ENCODE measurements at regions not wholly inside any gene's neighbourhood (a gene's known extent, or its start where the extent isn't known, plus 50 kb on each side); places are given as distances from the start of the nearest gene placed in this dataset.
A peak's percentile ranks its signal among the peaks of the same experiment; 100 is the strongest.

- TF ChIP-seq PPARA (CRISPR knock-in tag; IDR thresholded peaks at IDR 0.05; ENCODE audit: borderline replicate concordance) = no peak
These were observed 135.2 kb downstream of the HRH4 start (continued) for GRCh38 chr18:24595561-24596031.

- TF ChIP-seq PATZ1 (CRISPR knock-in tag; IDR thresholded peaks at IDR 0.05; ENCODE audit: borderline replicate concordance) = no peak
- no peak for TF ChIP-seq ZFP3 (CRISPR knock-in tag; IDR thresholded peaks at IDR 0.05)
- TF ChIP-seq ZNF70 (CRISPR knock-in tag; IDR thresholded peaks at IDR 0.05) = no peak
- TF ChIP-seq RARB (CRISPR knock-in tag; IDR thresholded peaks at IDR 0.05) = no peak
- TF ChIP-seq BACH2 (CRISPR knock-in tag; IDR thresholded peaks at IDR 0.05; ENCODE audit: borderline replicate concordance) = no peak
- TF ChIP-seq ZNF8 (CRISPR knock-in tag; IDR thresholded peaks at IDR 0.05) = no peak
- no peak for TF ChIP-seq CSDC2 (CRISPR knock-in tag; IDR thresholded peaks at IDR 0.05)
- no peak for TF ChIP-seq SNAI2 (CRISPR knock-in tag; IDR thresholded peaks at IDR 0.05)
- no peak for TF ChIP-seq TOX (CRISPR knock-in tag; IDR thresholded peaks at IDR 0.05; ENCODE audit: borderline replicate concordance)
- no peak for TF ChIP-seq POU6F1 (CRISPR knock-in tag; IDR thresholded peaks at IDR 0.05; ENCODE audit: borderline replicate concordance, low read depth)
- TF ChIP-seq TSHZ2 (CRISPR knock-in tag; IDR thresholded peaks at IDR 0.05) = no peak
- no peak for TF ChIP-seq PPARA (CRISPR knock-in tag; IDR thresholded peaks at IDR 0.05; ENCODE audit: borderline replicate concordance)
- no peak for TF ChIP-seq CREB5 (CRISPR knock-in tag; IDR thresholded peaks at IDR 0.05; ENCODE audit: low read depth)
- no peak for TF ChIP-seq OSR1 (CRISPR knock-in tag; IDR thresholded peaks at IDR 0.05)
- peak; percentile 79 for ATAC-seq
These were observed 139.7 kb downstream of the HRH4 start for GRCh38 chr18:24600076-24600654.

GRCh38 chr18:24601585-24601984 lies 141.1 kb downstream of the HRH4 start:
- no peak for ATAC-seq
- no peak for TF ChIP-seq PPARA (CRISPR knock-in tag; IDR thresholded peaks at IDR 0.05; ENCODE audit: borderline replicate concordance)
- no peak for TF ChIP-seq RARB (CRISPR knock-in tag; IDR thresholded peaks at IDR 0.05)
- no peak for TF ChIP-seq ARNTL (CRISPR knock-in tag; IDR thresholded peaks at IDR 0.05; ENCODE audit: borderline replicate concordance, low read depth)
- no peak for TF ChIP-seq SNAI2 (CRISPR knock-in tag; IDR thresholded peaks at IDR 0.05)
- no peak for TF ChIP-seq TOX (CRISPR knock-in tag; IDR thresholded peaks at IDR 0.05; ENCODE audit: borderline replicate concordance)
- TF ChIP-seq ZFP3 (CRISPR knock-in tag; IDR thresholded peaks at IDR 0.05) = no peak
- no peak for TF ChIP-seq PATZ1 (CRISPR knock-in tag; IDR thresholded peaks at IDR 0.05; ENCODE audit: borderline replicate concordance)
- no peak for TF ChIP-seq CREB5 (CRISPR knock-in tag; IDR thresholded peaks at IDR 0.05; ENCODE audit: low read depth)

All from SK-N-SH treated with all-trans-retinoic acid at 6 μM for 48 hours (cell line).